Activated B cell treated with CpG ODN at 0.5 μM for 24 hours (primary cell): ENCODE measurements at regions not wholly inside any gene's neighbourhood (a gene's known extent, or its start where the extent isn't known, plus 50 kb on each side); places are given as distances from the start of the nearest gene placed in this dataset.

Source experiments
- ATAC-seq: fragments of 200-7000 bp; cut with Tn5 transposase; one replicate; pipeline ENCODE4 v1.10.0; 2021; ENCODE audit warnings: low read depth, mild to moderate bottlenecking, moderate library complexity
- CTCF ChIA-PET: fragments of 350-600 bp; sonication (Branson Sonifier 250); formaldehyde crosslinking; loops from one replicate; lab custom pipeline; 2021; ENCODE audit warnings: antibody characterized with exemption; lab: Charles Lee
- POLR2A ChIA-PET: fragments of 350-600 bp; sonication (Branson Sonifier 250); formaldehyde crosslinking; loops from one replicate; lab custom pipeline; 2021; ENCODE audit warnings: antibody characterized with exemption; lab: Charles Lee
- DNase-seq: peaks from one replicate; pipeline ENCODE4 v3.0.0; 2022
- H3K27ac Mint-ChIP-seq: one replicate; pipeline ENCODE4 v1.8.0; 2020; ENCODE audit warnings: mixed read lengths
- H3K27me3 Mint-ChIP-seq: one replicate; pipeline ENCODE4 v1.8.0; 2021; ENCODE audit warnings: mixed read lengths
- H3K36me3 Mint-ChIP-seq: one replicate; pipeline ENCODE4 v1.8.0; 2021; ENCODE audit warnings: low read depth, mixed read lengths
- H3K4me1 Mint-ChIP-seq: one replicate; pipeline ENCODE4 v1.8.0; 2021; ENCODE audit warnings: mixed read lengths
- H3K4me3 Mint-ChIP-seq: one replicate; pipeline ENCODE4 v1.8.0; 2020; ENCODE audit warnings: mild to moderate bottlenecking, mixed read lengths
- H3K9me3 Mint-ChIP-seq: one replicate; pipeline ENCODE4 v1.8.0; 2020; ENCODE audit warnings: mixed read lengths
- CTCF ChIP-seq: fragments of 200-600 bp; IDR thresholded peaks from one replicate; pipeline ENCODE4 v1.8.0; 2022; ENCODE audit warnings: antibody characterized with exemption, mild to moderate bottlenecking
- intact Hi-C: fragments of 100-400 bp; cut with micrococcal nuclease; formaldehyde crosslinking; loops from one replicate; pipeline ENCODE4 v1.15.1; 2024

- no peak overlapping the region for H3K4me3 Mint-ChIP-seq
- intact Hi-C loops = no loop called here
- no peak overlapping the region for H3K27ac Mint-ChIP-seq
- no peaks in the 10 kb centered on the region for H3K9me3 Mint-ChIP-seq
- DNase-seq = no peak
- no peaks in the 10 kb centered on the region for H3K36me3 Mint-ChIP-seq
- ChIA-PET CTCF (no interaction called here), POLR2A (no interaction called here)
- ATAC-seq = no peak
- peaks cover 12% of the 10 kb centered on the region for H3K27me3 Mint-ChIP-seq
- H3K4me1 Mint-ChIP-seq = no peaks in the 10 kb centered on the region
- TF ChIP-seq CTCF = no peak
Measured at GRCh38 chr15:69830876-69831275, 266.8 kb downstream of the TLE3 start.

- intact Hi-C loops = no loop called here
- POLR2A ChIA-PET = no interaction called here
- no peaks in the 10 kb centered on the region for H3K9me3 Mint-ChIP-seq
- H3K36me3 Mint-ChIP-seq = no peaks in the 10 kb centered on the region
- no peak for TF ChIP-seq CTCF
- no peak for ATAC-seq
- H3K27me3 Mint-ChIP-seq = peaks cover 11% of the 10 kb centered on the region
- no peak overlapping the region for H3K4me3 Mint-ChIP-seq
- DNase-seq = no peak
- H3K4me1 Mint-ChIP-seq = no peaks in the 10 kb centered on the region
- H3K27ac Mint-ChIP-seq = no peak overlapping the region
- CTCF ChIA-PET = no interaction called here
Measured at GRCh38 chr15:69834267-69834666, 263.4 kb downstream of the TLE3 start.

- ChIA-PET CTCF (no interaction called here), POLR2A (no interaction called here)
- no peak for TF ChIP-seq CTCF
- Mint-ChIP-seq H3K27ac (no peak overlapping the region), H3K27me3 (peaks cover 11% of the 10 kb centered on the region), H3K4me3 (no peak overlapping the region), H3K36me3 (no peaks in the 10 kb centered on the region), H3K9me3 (no peaks in the 10 kb centered on the region), H3K4me1 (no peaks in the 10 kb centered on the region)
- intact Hi-C loops = no loop called here
- DNase-seq (no peak), ATAC-seq (no peak)
Measured at GRCh38 chr15:69834761-69835160, 263.0 kb downstream of the TLE3 start.

- CTCF ChIA-PET = no interaction called here
- Mint-ChIP-seq H3K4me3 (no peak overlapping the region), H3K4me1 (no peaks in the 10 kb centered on the region), H3K27me3 (peaks cover 11% of the 10 kb centered on the region), H3K27ac (no peak overlapping the region), H3K9me3 (no peaks in the 10 kb centered on the region), H3K36me3 (no peaks in the 10 kb centered on the region)
- intact Hi-C loops = no loop called here
- DNase-seq = no peak
- no peak for ATAC-seq
- TF ChIP-seq CTCF = no peak
- POLR2A ChIA-PET = no interaction called here
Measured at GRCh38 chr15:69836048-69836447, 261.7 kb downstream of the TLE3 start.

GRCh38 chr15:69836526-69837230 is 261.0 kb downstream of the TLE3 start:
- H3K36me3 Mint-ChIP-seq = no peaks in the 10 kb centered on the region
- H3K4me3 Mint-ChIP-seq = no peak overlapping the region
- peaks cover 11% of the 10 kb centered on the region for H3K27me3 Mint-ChIP-seq
- TF ChIP-seq CTCF = no peak
- no peak for DNase-seq
- no peaks in the 10 kb centered on the region for H3K4me1 Mint-ChIP-seq
- intact Hi-C loops = no loop called here
- CTCF ChIA-PET = no interaction called here
- no peak overlapping the region for H3K27ac Mint-ChIP-seq
- POLR2A ChIA-PET = no interaction called here
- H3K9me3 Mint-ChIP-seq = no peaks in the 10 kb centered on the region
- ATAC-seq = no peak
